ENCODE measurements at regions not wholly inside any gene's neighbourhood (a gene's known extent, or its start where the extent isn't known, plus 50 kb on each side); places are given as distances from the start of the nearest gene placed in this dataset.

DNA sequence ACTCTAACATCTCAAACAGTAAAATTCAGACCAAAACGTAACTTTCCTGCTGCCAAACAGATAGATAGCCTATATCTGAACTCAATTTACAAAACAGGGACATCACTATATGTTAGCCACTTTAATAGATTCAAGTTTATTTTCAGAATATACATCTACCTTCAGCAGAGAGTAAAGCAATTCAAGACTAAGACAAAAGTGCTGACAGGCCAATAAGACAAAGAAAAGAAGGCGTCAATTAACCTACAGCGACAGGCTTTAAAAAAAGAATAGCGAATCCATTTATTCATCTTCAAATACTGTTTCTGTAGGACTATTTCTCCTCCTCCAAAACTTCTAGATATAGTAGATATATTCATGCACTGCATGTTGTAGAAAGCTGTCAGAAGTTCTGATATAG is 333.0 kb downstream of the GRB14 start:
- DNase-seq = no peak

DNA sequence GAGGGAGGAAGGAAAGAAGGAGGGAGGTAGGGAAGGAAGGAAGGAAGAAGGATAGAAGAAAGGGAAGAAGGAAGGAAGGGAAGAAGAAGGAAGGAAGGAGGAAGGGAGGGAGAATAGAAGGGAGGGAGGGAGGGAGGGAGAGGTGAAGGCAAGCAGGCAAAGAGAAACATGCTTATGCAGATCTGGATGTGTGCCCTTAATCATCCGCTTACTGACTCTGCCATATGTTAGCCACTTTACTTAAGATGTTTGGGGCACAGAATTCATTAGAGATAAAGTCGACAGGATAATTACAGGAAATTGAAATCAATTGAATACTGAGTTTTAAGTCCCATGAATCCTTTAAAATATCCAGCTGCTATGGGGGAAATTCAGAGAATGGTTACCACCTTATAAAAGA is 334.2 kb downstream of the GRB14 start:
- DNase-seq = no peak

DNA sequence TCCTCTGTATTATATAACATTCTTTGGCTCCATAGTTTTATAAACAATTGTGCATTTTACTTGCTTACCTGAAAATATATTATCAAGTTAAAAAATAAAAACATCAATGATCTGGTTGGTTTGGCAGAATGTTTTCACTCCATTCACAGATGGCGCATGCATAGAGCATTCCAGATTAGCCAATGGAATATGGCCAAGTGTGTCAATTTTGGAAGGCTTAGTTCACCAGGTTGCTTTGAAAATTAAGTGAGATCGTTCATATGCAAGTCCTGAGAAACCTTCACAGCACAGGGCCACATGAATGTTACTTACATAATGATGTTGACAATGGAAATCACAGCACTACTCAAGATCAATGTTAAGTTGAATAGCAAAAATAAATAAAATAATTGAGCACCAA is 335.7 kb downstream of the GRB14 start:
- DNase-seq = no peak

- DNase-seq = no peak
Observed at GRCh38 chr2:164281896-164282295, 339.4 kb downstream of the GRB14 start.

GRCh38 chr2:164275659-164276058 is 345.6 kb downstream of the GRB14 start:
- DNase-seq = no peak

DNA sequence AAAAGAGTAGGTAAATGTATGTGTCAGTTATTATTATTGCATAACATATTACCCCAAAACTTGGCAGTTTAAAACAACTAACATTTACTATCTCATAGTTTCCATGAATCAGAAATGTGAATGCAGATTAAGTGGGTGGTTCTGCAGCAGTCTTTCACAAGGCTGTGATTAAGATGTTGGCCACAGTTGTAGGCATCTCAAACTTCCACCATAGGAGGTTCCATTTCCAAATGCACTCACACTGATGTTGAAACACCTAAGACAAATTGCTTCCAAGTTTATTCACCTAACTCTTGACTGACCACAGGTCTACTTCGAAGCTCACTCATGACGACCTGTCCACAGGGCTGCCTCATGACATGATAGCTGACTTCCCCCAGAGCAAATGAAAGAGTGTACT is 360.8 kb downstream of the GRB14 start:
- DNase-seq = no peak

DNA sequence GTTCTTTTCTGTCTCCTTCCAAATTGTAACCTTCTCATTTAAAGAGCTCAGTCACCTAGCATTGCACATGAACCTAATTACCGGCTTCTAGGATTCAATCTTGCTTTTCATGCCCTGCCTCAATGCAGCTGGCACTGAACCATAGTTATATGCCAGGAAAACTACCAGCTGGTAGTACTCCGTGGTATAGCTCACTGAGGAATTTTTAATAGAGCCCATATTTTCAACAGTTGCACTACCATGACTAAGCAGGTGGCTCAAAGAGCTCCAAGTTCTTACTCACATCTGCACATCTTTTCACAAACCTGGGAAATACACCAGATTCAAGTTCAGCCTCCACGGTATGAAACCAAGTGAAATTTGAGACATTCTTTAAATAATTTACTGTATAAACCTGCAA is 363.5 kb downstream of the GRB14 start:
- peak; percentile 35 for DNase-seq

- DNase-seq = no peak
Observed at GRCh38 chr2:164252568-164253287, 368.6 kb downstream of the GRB14 start.

- DNase-seq = no peak
Observed at GRCh38 chr2:164243315-164243714, 378.0 kb downstream of the GRB14 start.

- DNase-seq = no peak
Observed at GRCh38 chr2:164242409-164242808, 378.9 kb downstream of the GRB14 start.

DNA sequence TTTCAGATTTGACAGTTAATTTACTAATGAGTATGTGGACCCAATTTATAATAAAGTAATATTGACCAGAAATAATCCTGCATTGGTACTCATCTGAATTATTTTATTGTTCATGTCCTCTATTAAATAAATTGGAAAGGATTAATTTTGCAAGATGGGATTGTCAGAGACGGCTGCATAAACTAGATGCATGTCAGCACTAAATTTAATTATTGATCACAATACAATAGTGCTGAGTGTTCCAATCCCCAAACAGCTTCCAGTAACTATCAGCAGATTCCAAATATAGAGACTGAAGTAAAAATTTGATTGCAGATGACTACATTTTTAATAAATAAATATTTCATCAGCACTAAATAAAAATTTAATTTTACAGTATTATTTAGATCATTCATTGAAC is 387.2 kb downstream of the GRB14 start:
- no peak for DNase-seq

DNA sequence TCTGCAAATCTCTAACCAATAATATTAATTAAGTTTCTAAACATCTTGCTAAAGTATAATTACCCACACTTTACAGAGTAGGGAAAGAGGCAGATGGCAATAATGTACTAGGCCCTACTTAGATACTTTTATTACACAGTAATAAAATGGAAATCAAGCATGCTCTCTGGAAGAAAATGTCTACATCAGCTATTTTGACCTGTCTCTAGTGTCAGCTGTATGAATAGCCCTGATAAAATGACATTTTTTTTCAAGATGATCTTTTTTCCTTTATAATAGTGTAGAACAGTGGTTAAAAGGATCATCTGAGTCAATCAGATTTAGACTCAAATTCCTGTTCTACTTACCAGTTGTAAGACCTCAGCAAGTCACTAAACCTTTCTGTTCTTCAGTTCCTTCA is 397.3 kb downstream of the GRB14 start:
- no peak for DNase-seq

- no peak for DNase-seq
Observed at GRCh38 chr2:164221473-164221872, 399.8 kb downstream of the GRB14 start.

GRCh38 chr2:164220265-164220664 is 401.0 kb downstream of the GRB14 start:
- DNase-seq = no peak

DNA sequence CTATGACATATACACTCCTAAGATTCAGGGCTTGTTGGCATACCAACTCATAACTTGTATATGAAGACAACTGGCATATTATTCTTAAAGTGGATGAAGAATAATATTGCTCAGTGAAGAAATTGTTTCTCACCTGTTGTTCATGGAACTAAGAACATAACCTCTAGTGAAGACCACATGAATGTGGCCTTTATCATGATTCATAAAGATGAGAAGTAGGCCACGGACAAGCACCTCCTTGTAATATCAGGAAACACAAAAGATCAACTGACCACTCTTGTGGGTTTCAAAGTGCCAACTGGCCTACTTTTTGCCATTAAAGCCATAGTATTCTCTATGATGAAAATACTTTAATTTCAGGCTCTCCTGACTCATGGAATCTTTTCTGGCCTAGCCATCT is 407.4 kb downstream of the GRB14 start:
- no peak for DNase-seq

- no peak for DNase-seq
Observed at GRCh38 chr2:164205347-164205746, 415.9 kb downstream of the GRB14 start.

GRCh38 chr2:164203131-164203530 is 418.2 kb downstream of the GRB14 start:
- DNase-seq = no peak

- DNase-seq = no peak
Observed at GRCh38 chr2:164198256-164198655, 423.0 kb downstream of the GRB14 start.

DNA sequence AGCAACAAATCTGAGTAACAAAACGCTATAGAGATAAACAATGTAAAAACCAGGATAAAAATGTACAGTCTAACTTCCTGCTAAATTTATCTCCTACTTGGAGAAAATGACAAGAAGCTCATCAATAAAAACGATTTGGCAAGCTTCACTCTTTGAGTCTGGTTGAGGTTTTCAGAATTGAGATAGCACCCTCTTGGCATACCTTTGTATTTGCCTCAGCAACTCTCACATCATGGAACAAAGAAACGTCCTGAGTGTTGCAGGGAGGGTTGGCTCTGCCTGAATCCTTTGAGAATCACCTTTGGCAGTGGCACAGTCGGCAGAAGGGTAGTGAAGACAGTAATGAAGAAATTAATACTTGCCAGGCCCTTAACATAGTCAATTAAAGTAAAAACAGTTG is 430.6 kb downstream of the GRB14 start:
- no peak for DNase-seq

GRCh38 chr2:164189851-164190250 is 431.4 kb downstream of the GRB14 start:
- DNase-seq = no peak

DNA sequence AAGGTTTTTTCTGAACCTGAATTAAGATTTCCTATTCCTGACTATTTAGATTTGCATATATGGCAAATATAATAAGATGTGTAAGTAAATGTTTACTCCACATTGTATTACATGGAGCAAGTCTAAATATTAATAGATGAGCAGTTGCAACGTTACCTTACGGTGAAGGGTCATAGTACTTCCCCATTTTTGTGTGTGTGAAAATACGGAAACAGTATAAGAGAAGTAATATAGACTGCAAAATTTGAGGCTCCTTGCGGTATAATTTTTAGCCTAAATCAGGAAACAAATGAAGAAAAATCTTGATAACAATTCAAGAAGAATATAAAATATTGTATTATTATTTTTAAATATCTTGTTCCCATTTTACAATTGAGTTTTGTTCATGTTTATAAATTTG is 434.2 kb downstream of the GRB14 start:
- DNase-seq = no peak

DNA sequence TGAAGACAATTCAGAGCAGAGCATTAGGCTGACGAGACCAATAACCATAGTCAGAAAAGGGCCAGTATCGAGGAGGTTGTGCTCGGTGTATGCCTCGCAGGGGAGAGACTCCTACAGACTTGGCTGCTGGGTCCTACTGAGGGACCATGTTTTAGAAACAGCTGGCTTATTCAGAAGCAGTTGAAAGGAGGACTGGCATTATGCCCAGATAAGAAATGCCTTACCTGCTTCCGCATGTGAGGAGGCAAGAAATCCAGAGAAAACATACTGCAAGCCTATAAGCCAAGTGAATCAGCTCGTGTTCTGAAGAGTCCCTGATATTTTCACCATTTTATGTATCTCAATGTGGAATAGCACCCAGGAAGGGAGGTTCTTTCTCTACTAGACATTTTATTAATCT is 434.7 kb downstream of the GRB14 start:
- no peak for DNase-seq

GRCh38 chr2:164182116-164182627 is 439.1 kb downstream of the GRB14 start:
- DNase-seq = no peak

DNA sequence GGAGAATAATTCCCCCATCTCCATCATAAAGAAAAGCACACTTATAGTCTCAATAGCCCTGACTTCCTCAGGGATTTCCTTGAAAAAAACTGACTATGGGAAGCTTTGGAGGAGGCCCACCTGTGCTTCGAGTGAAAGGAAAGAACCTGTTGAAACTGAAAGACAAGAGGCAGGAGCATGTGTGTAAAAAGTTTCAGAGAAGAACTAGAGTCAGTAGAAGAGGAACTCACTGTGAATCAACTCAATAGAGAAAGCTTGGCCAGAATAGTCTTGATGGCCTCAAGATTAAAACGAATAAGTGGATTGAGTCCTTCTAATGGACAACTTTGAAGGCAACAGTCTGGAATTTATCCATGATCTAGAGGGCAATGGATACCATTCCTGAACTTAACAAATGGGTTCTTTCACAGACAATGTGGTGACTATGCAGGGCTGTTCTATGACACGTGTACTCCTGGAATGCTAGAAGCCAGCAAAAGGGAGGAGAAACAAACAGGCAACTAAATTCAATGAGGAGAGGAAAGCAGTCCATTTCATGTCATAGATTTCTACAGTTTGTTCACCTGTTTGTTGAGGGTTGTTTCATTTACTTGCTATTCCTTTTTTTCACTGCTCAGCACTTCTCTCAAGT is 442.3 kb downstream of the GRB14 start:
- DNase-seq = no peak

GRCh38 chr2:164164602-164165001 is 428.8 kb upstream of the FIGN start:
- no peak for DNase-seq

Data from NCI-H1694 (cell line).